ENCODE measurements at regions not wholly inside any gene's neighbourhood (a gene's known extent, or its start where the extent isn't known, plus 50 kb on each side); places are given as distances from the start of the nearest gene placed in this dataset.

DNA sequence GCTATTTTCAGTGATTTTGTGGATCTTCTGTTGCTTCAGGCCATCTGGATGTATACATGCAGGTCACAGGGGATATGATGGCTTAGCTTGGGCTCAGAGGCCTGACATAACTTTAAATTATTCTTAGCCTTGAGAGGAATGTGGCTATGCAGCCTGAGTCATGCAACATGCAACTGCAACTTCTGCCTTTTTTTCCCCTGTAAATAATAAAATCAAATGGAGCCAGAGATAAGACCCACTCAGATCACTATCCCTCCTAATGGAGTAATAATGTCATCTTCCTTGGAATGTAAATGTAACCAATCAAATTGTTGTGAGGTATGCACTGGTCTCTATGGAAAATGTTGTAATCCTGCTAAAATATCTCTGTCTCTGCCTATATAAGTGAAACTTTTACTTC is 54.9 kb downstream of the MAGEB17 start:
- ChIA-PET POLR2A (no interaction called here), CTCF (no interaction called here)
- Mint-ChIP-seq H3K27me3 (no peaks in the 10 kb centered on the region), H3K36me3 (ENCODE audit: low read depth) (no peaks in the 10 kb centered on the region), H3K9me3 (peaks cover 2% of the 10 kb centered on the region), H3K4me1 (no peaks in the 10 kb centered on the region), H3K4me3 (no peak overlapping the region), H3K27ac (no peak overlapping the region)
- no peak for DNase-seq

DNA sequence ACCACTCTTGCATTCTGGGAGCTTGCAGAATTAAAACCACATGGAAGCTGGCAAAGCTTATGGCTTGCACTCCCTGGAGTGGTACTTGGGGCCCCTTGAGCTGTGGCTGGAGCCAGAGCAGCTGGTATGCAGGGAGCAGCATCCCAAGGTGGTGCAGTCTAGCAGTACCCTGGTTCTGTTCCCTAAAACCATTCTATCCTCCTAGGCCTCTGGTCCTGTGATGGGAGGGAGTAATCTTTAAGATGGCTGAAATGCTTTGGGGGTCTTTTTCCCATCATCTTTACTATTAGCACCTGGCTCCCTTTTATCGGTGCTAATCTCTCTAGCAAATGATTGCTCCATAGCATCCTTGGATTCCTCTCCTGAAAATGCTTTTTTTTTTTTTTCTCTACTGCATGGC is 56.1 kb downstream of the MAGEB17 start:
- H3K9me3 Mint-ChIP-seq = peaks cover 2% of the 10 kb centered on the region
- no peaks in the 10 kb centered on the region for H3K4me1 Mint-ChIP-seq
- H3K36me3 Mint-ChIP-seq (ENCODE audit: low read depth) = no peaks in the 10 kb centered on the region
- POLR2A ChIA-PET = no interaction called here
- H3K27me3 Mint-ChIP-seq = peaks cover 4% of the 10 kb centered on the region
- CTCF ChIA-PET = no interaction called here
- H3K27ac Mint-ChIP-seq = no peak overlapping the region
- no peak for DNase-seq
- no peak overlapping the region for H3K4me3 Mint-ChIP-seq

DNA sequence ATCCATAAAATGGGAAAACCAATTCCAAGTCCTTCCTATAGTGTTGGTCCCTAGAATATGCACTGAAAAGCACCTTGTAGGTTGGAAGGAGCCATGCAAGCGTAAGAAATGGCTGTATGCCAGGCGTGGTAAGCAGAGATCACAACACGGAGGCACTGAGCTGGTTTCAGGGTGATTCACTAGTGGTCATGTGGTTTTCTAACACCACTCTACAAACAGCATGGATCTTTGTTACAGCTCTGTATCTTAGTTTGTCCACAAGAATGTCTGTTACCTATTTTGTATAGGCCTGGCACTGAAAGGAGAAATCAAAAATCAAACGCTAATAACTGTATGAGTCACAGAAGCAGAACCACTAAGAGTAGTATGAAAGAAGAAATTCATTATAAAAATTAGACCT is 71.9 kb downstream of the MAGEB17 start:
- peaks cover 6% of the 10 kb centered on the region for H3K27me3 Mint-ChIP-seq
- H3K27ac Mint-ChIP-seq = no peak overlapping the region
- no peaks in the 10 kb centered on the region for H3K4me1 Mint-ChIP-seq
- H3K9me3 Mint-ChIP-seq = no peaks in the 10 kb centered on the region
- DNase-seq = no peak
- H3K36me3 Mint-ChIP-seq (ENCODE audit: low read depth) = no peaks in the 10 kb centered on the region
- ChIA-PET CTCF (interaction anchor here (1.0 kb wide), 1 partner anchor 31 kb away, joined by 3 read pairs; no protein-coding TSS in a partner anchor), POLR2A (no interaction called here)
- no peak overlapping the region for H3K4me3 Mint-ChIP-seq

DNA sequence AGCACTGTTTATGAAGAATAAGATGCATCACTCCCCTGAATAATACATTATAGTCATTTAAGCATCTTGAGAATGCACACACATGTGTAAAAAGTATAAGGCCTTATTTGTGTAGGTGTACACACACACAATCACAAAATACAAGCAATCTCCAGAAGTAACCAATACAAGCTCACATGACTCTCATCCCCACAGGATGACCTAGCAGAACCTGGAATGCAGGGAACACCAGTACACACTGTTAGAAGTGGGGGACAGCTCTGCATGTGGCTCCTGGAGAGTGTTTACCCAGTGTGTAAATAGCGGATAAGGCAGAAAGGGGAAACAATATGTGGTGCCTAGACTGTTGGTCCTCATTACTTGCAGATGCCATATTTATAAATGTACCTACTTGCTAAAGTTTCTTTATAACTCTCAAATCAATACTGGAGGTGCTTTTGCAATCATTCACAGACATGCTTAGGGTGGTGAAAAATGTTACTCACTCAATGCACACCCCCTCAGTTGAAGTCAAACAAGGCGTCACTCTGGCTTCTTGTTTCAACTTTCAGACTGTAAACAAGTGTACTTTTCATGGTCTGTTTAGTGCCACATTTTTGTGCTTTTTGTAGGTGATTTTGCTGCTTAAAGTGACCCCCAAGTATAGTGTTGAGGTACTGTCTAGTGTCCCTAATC is 73.1 kb downstream of the MAGEB17 start:
- Mint-ChIP-seq H3K27ac (no peak overlapping the region), H3K9me3 (no peaks in the 10 kb centered on the region), H3K4me3 (no peak overlapping the region), H3K4me1 (no peaks in the 10 kb centered on the region), H3K27me3 (peaks cover 6% of the 10 kb centered on the region), H3K36me3 (ENCODE audit: low read depth) (no peaks in the 10 kb centered on the region)
- CTCF ChIA-PET = no interaction called here
- no peak for DNase-seq
- POLR2A ChIA-PET = no interaction called here

DNA sequence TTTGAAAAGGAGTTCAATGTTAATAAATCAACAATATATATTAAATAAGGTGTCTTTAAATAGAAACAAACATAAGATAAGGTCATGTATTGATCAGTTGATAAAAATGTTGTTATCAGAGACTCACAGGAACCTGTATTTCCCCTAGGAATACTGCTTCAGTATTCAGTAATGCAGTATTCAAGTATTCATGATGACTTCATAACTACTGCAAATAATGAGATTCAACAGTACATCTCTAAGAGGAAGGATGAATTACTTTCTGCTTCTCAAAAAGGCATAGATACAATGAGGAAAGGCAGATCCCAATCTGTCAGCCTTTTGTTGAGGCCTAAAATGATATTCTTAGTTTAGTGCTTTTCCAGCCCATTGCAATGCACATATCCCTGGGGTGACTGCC is 73.7 kb downstream of the MAGEB17 start:
- no peak for DNase-seq
- no peak overlapping the region for H3K4me3 Mint-ChIP-seq
- H3K9me3 Mint-ChIP-seq = no peaks in the 10 kb centered on the region
- H3K4me1 Mint-ChIP-seq = no peaks in the 10 kb centered on the region
- CTCF ChIA-PET = no interaction called here
- H3K27ac Mint-ChIP-seq = no peak overlapping the region
- POLR2A ChIA-PET = no interaction called here
- no peaks in the 10 kb centered on the region for H3K36me3 Mint-ChIP-seq (ENCODE audit: low read depth)
- H3K27me3 Mint-ChIP-seq = peaks cover 6% of the 10 kb centered on the region

DNA sequence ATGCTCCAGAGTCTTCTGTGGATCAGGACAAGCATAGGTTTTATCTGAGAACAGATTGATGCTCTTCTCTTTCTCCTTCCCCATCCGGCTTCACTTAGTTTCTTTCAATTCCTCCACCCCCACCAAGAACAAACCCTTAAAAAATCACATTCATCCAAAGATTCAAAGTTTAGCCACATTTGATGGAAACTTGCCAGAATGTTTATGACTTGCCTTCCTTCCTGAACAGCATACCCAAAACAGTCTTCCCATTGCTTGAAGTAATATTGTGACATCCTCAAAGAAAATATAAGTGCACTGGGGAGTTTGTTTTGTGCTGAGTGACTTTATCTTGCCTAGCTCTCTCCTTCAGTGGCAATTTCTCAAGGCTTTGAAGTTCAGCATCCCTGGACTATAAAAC is 83.0 kb downstream of the MAGEB17 start:
- H3K27me3 Mint-ChIP-seq = no peaks in the 10 kb centered on the region
- no peak overlapping the region for H3K27ac Mint-ChIP-seq
- no peak overlapping the region for H3K4me3 Mint-ChIP-seq
- no peak for DNase-seq
- no peaks in the 10 kb centered on the region for H3K9me3 Mint-ChIP-seq
- ChIA-PET CTCF (no interaction called here), POLR2A (no interaction called here)
- H3K36me3 Mint-ChIP-seq (ENCODE audit: low read depth) = no peaks in the 10 kb centered on the region
- no peaks in the 10 kb centered on the region for H3K4me1 Mint-ChIP-seq

DNA sequence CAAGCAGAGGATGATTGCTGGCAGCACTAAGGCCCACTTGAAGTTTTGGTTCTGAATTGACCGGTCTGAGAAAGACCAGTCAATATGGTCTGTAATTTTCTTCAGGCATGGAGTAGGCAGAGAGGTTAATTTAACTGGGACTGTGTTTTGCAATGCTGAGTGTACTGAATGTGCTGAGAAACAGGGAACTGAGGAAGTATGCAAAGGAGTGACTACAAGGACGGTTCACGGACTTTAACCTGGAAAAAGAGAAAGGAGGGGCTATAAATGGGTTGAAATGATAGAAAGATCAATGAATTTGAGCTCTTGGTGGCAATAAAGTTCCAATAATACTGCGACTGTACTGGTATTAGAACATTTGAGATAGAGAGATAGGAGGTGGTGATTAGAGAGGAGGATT is 84.5 kb downstream of the MAGEB17 start:
- DNase-seq = no peak
- H3K27ac Mint-ChIP-seq = no peak overlapping the region
- CTCF ChIA-PET = interaction anchor here (0.7 kb wide), 1 partner anchor 14 kb away, joined by 3 read pairs; no protein-coding TSS in a partner anchor
- POLR2A ChIA-PET = no interaction called here
- H3K4me3 Mint-ChIP-seq = no peak overlapping the region
- H3K4me1 Mint-ChIP-seq = no peaks in the 10 kb centered on the region
- no peaks in the 10 kb centered on the region for H3K9me3 Mint-ChIP-seq
- no peaks in the 10 kb centered on the region for H3K27me3 Mint-ChIP-seq
- no peaks in the 10 kb centered on the region for H3K36me3 Mint-ChIP-seq (ENCODE audit: low read depth)

DNA sequence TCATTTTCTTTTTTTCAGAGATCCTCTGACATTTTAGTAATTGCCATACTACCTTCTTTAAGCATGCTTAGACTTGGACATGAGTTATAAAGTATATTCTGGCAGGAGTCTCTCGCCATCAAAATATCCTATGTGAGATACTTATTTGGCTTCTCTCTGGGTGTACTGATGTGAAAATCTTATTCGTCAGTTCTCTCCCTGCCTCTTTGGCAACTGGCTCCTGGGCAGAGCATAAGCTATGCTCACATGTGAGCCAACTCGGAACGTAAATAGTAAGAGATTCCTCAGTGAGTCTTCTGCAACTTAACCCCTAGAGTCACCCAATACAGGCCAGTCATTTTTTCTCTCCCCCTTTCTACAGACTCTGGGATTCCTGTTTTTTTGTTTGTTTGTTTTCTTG is 91.6 kb downstream of the MAGEB17 start:
- CTCF ChIA-PET = no interaction called here
- no peaks in the 10 kb centered on the region for H3K27me3 Mint-ChIP-seq
- no peak overlapping the region for H3K27ac Mint-ChIP-seq
- H3K4me3 Mint-ChIP-seq = no peak overlapping the region
- no peaks in the 10 kb centered on the region for H3K36me3 Mint-ChIP-seq (ENCODE audit: low read depth)
- no peaks in the 10 kb centered on the region for H3K4me1 Mint-ChIP-seq
- no peaks in the 10 kb centered on the region for H3K9me3 Mint-ChIP-seq
- DNase-seq = no peak
- POLR2A ChIA-PET = no interaction called here

DNA sequence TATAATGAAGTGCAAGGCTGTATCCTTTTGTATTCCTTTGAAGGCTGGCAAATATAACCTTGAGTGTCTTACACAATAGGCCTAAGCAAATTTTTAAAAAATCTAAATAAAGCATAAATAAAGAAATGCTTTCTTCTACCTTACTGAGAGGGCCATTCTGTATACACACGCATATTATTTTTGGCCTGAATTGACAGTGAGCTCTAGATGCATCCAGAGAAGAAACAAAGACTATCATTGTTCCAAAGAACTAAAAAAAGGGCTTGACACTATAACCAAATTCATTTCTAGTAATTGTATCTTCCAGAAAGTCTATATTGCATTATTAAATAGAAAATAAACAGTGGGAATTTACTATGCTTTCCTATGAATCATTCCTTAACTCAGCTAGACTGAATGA is 100.2 kb downstream of the MAGEB17 start:
- Mint-ChIP-seq H3K36me3 (ENCODE audit: low read depth) (no peaks in the 10 kb centered on the region), H3K27me3 (peaks cover 3% of the 10 kb centered on the region), H3K4me3 (no peak overlapping the region), H3K27ac (no peak overlapping the region), H3K9me3 (no peaks in the 10 kb centered on the region), H3K4me1 (no peaks in the 10 kb centered on the region)
- ChIA-PET CTCF (no interaction called here), POLR2A (no interaction called here)
- no peak for DNase-seq

DNA sequence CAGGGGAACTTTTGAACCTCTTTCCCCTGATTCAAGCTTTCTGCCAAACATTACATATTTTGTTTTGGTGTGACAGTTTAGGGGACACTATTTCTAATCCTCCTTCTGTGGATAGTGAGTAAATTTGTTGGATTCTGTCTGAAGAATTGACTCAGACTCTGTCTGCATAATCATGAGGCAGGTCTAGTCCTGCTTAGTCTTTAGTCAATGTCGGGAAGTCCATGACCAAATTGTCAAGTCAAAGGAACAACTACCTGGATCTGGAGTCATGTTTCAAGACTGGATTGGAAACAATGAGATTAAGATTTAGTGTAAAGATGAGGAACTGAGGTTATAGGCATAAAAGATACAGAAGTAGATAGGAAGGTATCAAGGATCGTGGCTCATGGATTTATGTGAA is 100.9 kb downstream of the MAGEB17 start:
- H3K27ac Mint-ChIP-seq = no peak overlapping the region
- no peak overlapping the region for H3K4me3 Mint-ChIP-seq
- no peaks in the 10 kb centered on the region for H3K9me3 Mint-ChIP-seq
- H3K27me3 Mint-ChIP-seq = peaks cover 3% of the 10 kb centered on the region
- H3K36me3 Mint-ChIP-seq (ENCODE audit: low read depth) = no peaks in the 10 kb centered on the region
- H3K4me1 Mint-ChIP-seq = no peaks in the 10 kb centered on the region
- no peak for DNase-seq
- ChIA-PET CTCF (no interaction called here), POLR2A (no interaction called here)

DNA sequence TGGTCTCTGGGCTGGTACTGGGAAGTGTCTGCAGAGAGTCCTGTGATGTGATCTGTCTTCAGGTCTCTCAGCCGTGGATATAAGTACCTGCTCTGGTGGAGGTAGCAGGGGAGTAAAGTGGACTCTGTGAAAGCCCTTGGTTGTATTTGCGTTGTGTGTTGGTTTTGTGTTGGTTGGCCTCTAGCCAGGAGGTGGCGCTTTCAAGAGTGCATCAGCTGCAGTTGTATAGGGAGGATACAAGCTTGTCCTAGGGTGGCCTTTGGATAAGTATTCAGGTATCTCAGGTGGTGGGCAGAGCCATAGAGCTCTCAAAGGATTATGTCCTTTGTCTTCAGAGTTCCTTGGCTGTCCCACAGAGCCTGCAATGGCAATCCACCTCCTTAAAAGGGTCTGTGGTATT is 111.6 kb downstream of the MAGEB17 start:
- Mint-ChIP-seq H3K27ac (no peak overlapping the region), H3K4me3 (no peak overlapping the region), H3K36me3 (ENCODE audit: low read depth) (no peaks in the 10 kb centered on the region), H3K9me3 (no peaks in the 10 kb centered on the region), H3K27me3 (peaks cover 6% of the 10 kb centered on the region), H3K4me1 (no peaks in the 10 kb centered on the region)
- DNase-seq = no peak
- CTCF ChIA-PET = no interaction called here
- POLR2A ChIA-PET = no interaction called here

DNA sequence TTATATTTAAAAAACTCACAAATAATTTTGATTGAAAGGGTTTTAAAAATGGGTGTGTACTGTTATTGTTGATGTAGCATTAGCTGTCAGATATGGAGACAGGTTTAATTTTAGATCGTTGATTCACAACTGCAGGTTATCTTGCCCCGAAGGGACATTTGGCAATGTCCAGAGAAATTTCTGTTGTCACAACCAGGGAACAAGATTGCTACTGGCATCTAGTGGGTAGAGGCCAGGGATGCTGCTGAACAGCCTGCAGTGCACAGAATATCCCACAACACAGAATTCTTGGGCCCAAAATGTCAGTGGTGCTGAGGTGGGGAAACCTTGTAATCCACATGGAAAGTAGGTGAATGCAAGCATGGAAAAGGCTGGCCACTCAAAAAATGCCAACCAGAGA is 114.9 kb downstream of the MAGEB17 start:
- ChIA-PET POLR2A (no interaction called here), CTCF (no interaction called here)
- H3K4me1 Mint-ChIP-seq = no peaks in the 10 kb centered on the region
- H3K9me3 Mint-ChIP-seq = no peaks in the 10 kb centered on the region
- H3K27me3 Mint-ChIP-seq = peaks cover 6% of the 10 kb centered on the region
- H3K27ac Mint-ChIP-seq = no peak overlapping the region
- H3K4me3 Mint-ChIP-seq = no peak overlapping the region
- no peaks in the 10 kb centered on the region for H3K36me3 Mint-ChIP-seq (ENCODE audit: low read depth)
- no peak for DNase-seq

DNA sequence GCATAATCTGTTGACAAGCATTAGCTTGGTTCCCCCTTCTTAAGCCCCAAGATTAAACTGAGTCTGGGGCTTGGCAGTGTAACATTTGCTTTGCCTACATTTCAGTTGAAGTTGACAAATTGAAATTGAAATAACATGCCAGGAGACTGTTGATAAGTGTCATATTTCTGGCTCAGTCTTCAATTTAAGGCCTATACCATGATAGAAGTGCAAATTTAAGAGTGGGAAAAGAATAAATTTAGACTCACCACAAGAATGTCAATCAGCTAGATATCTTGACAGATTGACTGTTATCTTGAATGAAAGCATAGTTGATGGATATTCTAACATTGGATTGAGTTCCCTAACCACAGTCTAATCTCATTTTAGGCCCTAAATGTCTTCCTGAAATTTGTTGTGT is 117.6 kb downstream of the MAGEB17 start:
- Mint-ChIP-seq H3K36me3 (ENCODE audit: low read depth) (no peaks in the 10 kb centered on the region), H3K4me3 (no peak overlapping the region), H3K27ac (no peak overlapping the region), H3K9me3 (no peaks in the 10 kb centered on the region), H3K27me3 (peaks cover 6% of the 10 kb centered on the region), H3K4me1 (no peaks in the 10 kb centered on the region)
- no peak for DNase-seq
- POLR2A ChIA-PET = no interaction called here
- CTCF ChIA-PET = no interaction called here

DNA sequence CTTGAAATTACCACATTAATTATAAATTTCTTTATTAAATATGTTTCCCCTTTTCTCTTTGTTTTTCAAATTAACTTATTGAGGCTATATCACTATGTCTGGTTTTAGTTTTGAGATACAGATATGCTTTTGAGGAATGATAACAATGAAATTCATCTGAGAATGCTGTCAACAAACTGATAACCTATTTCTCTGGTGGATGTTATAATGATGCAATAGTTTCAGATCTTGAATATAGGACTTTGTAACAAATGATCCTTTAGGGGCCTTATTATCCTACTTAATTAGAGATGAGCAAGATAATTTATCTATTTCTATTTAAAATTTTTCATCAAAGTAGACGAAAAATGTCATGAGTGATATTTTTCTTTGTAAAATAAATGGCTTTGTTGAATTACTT is 123.7 kb downstream of the MAGEB17 start:
- H3K27me3 Mint-ChIP-seq = peaks cover 3% of the 10 kb centered on the region
- no peak overlapping the region for H3K27ac Mint-ChIP-seq
- no peaks in the 10 kb centered on the region for H3K36me3 Mint-ChIP-seq (ENCODE audit: low read depth)

More for the DNA sequence above, 123.7 kb downstream of the MAGEB17 start:
- DNase-seq = no peak
- no peak overlapping the region for H3K4me3 Mint-ChIP-seq
- ChIA-PET POLR2A (no interaction called here), CTCF (no interaction called here)
- no peaks in the 10 kb centered on the region for H3K4me1 Mint-ChIP-seq
- no peaks in the 10 kb centered on the region for H3K9me3 Mint-ChIP-seq

Data from activated CD4-positive, alpha-beta T cell treated with anti-CD3 and anti-CD28 coated beads, Interleukin-2, amount 10 ng/mL, durations not matched to agents 7 days and 5 days (primary cell).